ENCODE measurements at regions not wholly inside any gene's neighbourhood (a gene's known extent, or its start where the extent isn't known, plus 50 kb on each side); places are given as distances from the start of the nearest gene placed in this dataset.

GRCh38 chr15:60212536-60212935 is 185.2 kb downstream of the ANXA2 start:
- DNase-seq (ENCODE audit: low read depth, low spot score), result no peak

- DNase-seq (ENCODE audit: low read depth, low spot score), result no peak
Measured at GRCh38 chr15:60213377-60214000, 184.3 kb downstream of the ANXA2 start.

- DNase-seq (ENCODE audit: low read depth, low spot score), result no peak
Measured at GRCh38 chr15:60214201-60214600, 183.6 kb downstream of the ANXA2 start.

GRCh38 chr15:60215225-60215963 is 182.4 kb downstream of the ANXA2 start:
- DNase-seq (ENCODE audit: low read depth, low spot score), result no peak

- DNase-seq (ENCODE audit: low read depth, low spot score), result no peak
Measured at GRCh38 chr15:60217161-60217560, 180.6 kb downstream of the ANXA2 start.

- no peak for DNase-seq (ENCODE audit: low read depth, low spot score)
Measured at GRCh38 chr15:60218256-60218655, 179.5 kb downstream of the ANXA2 start.

- DNase-seq (ENCODE audit: low read depth, low spot score), result no peak
Measured at GRCh38 chr15:60219866-60220265, 177.9 kb downstream of the ANXA2 start.

- DNase-seq (ENCODE audit: low read depth, low spot score), result no peak
Measured at GRCh38 chr15:60221356-60221755, 176.4 kb downstream of the ANXA2 start.

- DNase-seq (ENCODE audit: low read depth, low spot score), result no peak
Measured at GRCh38 chr15:60222404-60222803, 175.4 kb downstream of the ANXA2 start.

- DNase-seq (ENCODE audit: low read depth, low spot score), result no peak
Measured at GRCh38 chr15:60223176-60223575, 174.6 kb downstream of the ANXA2 start.

- DNase-seq (ENCODE audit: low read depth, low spot score), result no peak
Measured at GRCh38 chr15:60226924-60227323, 170.9 kb downstream of the ANXA2 start.

GRCh38 chr15:60228101-60228500 is 169.7 kb downstream of the ANXA2 start:
- no peak for DNase-seq (ENCODE audit: low read depth, low spot score)

GRCh38 chr15:60228619-60229018 is 169.2 kb downstream of the ANXA2 start:
- DNase-seq (ENCODE audit: low read depth, low spot score), result no peak

- no peak for DNase-seq (ENCODE audit: low read depth, low spot score)
Measured at GRCh38 chr15:60235951-60236710, 161.7 kb downstream of the ANXA2 start.

- no peak for DNase-seq (ENCODE audit: low read depth, low spot score)
Measured at GRCh38 chr15:60237446-60237845, 160.3 kb downstream of the ANXA2 start.

- no peak for DNase-seq (ENCODE audit: low read depth, low spot score)
Measured at GRCh38 chr15:60243769-60244168, 154.0 kb downstream of the ANXA2 start.

- DNase-seq (ENCODE audit: low read depth, low spot score), result no peak
Measured at GRCh38 chr15:60244813-60245212, 153.0 kb downstream of the ANXA2 start.

GRCh38 chr15:60250316-60250715 is 147.5 kb downstream of the ANXA2 start:
- DNase-seq (ENCODE audit: low read depth, low spot score), result no peak

GRCh38 chr15:60251300-60252070 is 146.3 kb downstream of the ANXA2 start:
- no peak for DNase-seq (ENCODE audit: low read depth, low spot score)

GRCh38 chr15:60254416-60254815 is 143.4 kb downstream of the ANXA2 start:
- no peak for DNase-seq (ENCODE audit: low read depth, low spot score)

- DNase-seq (ENCODE audit: low read depth, low spot score), result no peak
Measured at GRCh38 chr15:60255390-60255789, 142.4 kb downstream of the ANXA2 start.

GRCh38 chr15:60257591-60258159 is 140.1 kb downstream of the ANXA2 start:
- no peak for DNase-seq (ENCODE audit: low read depth, low spot score)
